Medulla oblongata (tissue), 1 donor: ENCODE measurements at regions not wholly inside any gene's neighbourhood (a gene's known extent, or its start where the extent isn't known, plus 50 kb on each side); places are given as distances from the start of the nearest gene placed in this dataset.
"Not testable (repeated sequence)": the region's sequence is repeated elsewhere in the genome, so short reads cannot be mapped to it uniquely, and the experiment has no call there.

ENCODE experiments used
- DNase-seq: peaks from one replicate; pipeline ENCODE4 v3.0.0-alpha.2; 2015; ENCODE audit errors: extremely low spot score

- DNase-seq: no peak
Measured at GRCh38 chr1:177427811-177428210, 257.1 kb downstream of the BRINP2 start.

GRCh38 chr1:177426497-177426896 is 255.7 kb downstream of the BRINP2 start:
- DNase-seq: no peak

- DNase-seq: no peak
Measured at GRCh38 chr1:177425199-177425598, 254.4 kb downstream of the BRINP2 start.

GRCh38 chr1:177424744-177425143 is 254.0 kb downstream of the BRINP2 start:
- no peak for DNase-seq

GRCh38 chr1:177423090-177423489 is 252.3 kb downstream of the BRINP2 start:
- no peak for DNase-seq

GRCh38 chr1:177413982-177414596 is 243.3 kb downstream of the BRINP2 start:
- no peak for DNase-seq

GRCh38 chr1:177411381-177411780 is 240.6 kb downstream of the BRINP2 start:
- no peak for DNase-seq

GRCh38 chr1:177410179-177410766 is 239.5 kb downstream of the BRINP2 start:
- no peak for DNase-seq

- not testable (repeated sequence) for DNase-seq
Measured at GRCh38 chr1:177406323-177406722, 235.6 kb downstream of the BRINP2 start.

- no peak for DNase-seq
Measured at GRCh38 chr1:177392336-177392735, 221.6 kb downstream of the BRINP2 start.

GRCh38 chr1:177385760-177386698 is 215.3 kb downstream of the BRINP2 start:
- no peak for DNase-seq

- DNase-seq: no peak
Measured at GRCh38 chr1:177384461-177384860, 213.7 kb downstream of the BRINP2 start.

GRCh38 chr1:177383715-177384114 is 213.0 kb downstream of the BRINP2 start:
- no peak for DNase-seq

GRCh38 chr1:177377866-177378265 is 207.1 kb downstream of the BRINP2 start:
- DNase-seq: no peak

- no peak for DNase-seq
Measured at GRCh38 chr1:177368255-177368654, 197.5 kb downstream of the BRINP2 start.

- no peak for DNase-seq
Measured at GRCh38 chr1:177366091-177366490, 195.3 kb downstream of the BRINP2 start.

GRCh38 chr1:177360791-177361190 is 190.0 kb downstream of the BRINP2 start:
- no peak for DNase-seq

- no peak for DNase-seq
Measured at GRCh38 chr1:177356674-177357435, 186.1 kb downstream of the BRINP2 start.

- peak; percentile 73 for DNase-seq
Measured at GRCh38 chr1:177355575-177355974, 184.8 kb downstream of the BRINP2 start.

GRCh38 chr1:177354247-177354646 is 183.5 kb downstream of the BRINP2 start:
- DNase-seq: no peak

- peak; percentile 16 for DNase-seq
Measured at GRCh38 chr1:177351361-177352108, 180.8 kb downstream of the BRINP2 start.
